ENCODE measurements at regions not wholly inside any gene's neighbourhood (a gene's known extent, or its start where the extent isn't known, plus 50 kb on each side); places are given as distances from the start of the nearest gene placed in this dataset.

- Mint-ChIP-seq H3K36me3 (ENCODE audit: low read depth) (no peaks in the 10 kb centered on the region), H3K9me3 (ENCODE audit: low read depth) (no peaks in the 10 kb centered on the region), H3K4me3 (ENCODE audit: unreplicated experiment) (no peak overlapping the region), H3K4me1 (ENCODE audit: low read depth) (peaks cover 58% of the 10 kb centered on the region), H3K27me3 (ENCODE audit: low read depth) (peaks cover 1% of the 10 kb centered on the region), H3K27ac (ENCODE audit: unreplicated experiment) (no peak overlapping the region)
- peak; percentile 57 for DNase-seq (ENCODE audit: low spot score)
- TF ChIP-seq CTCF (IDR thresholded peaks at IDR 0.05), result no peak
Observed at GRCh38 chr16:85392756-85393673, 220.1 kb upstream of the GSE1 start.

GRCh38 chr16:85393674-85394451 is 219.3 kb upstream of the GSE1 start:
- peak; percentile 86 for DNase-seq (ENCODE audit: low spot score)
- H3K36me3 Mint-ChIP-seq (ENCODE audit: low read depth), result no peaks in the 10 kb centered on the region
- H3K27ac Mint-ChIP-seq (ENCODE audit: unreplicated experiment), result no peak overlapping the region
- H3K4me3 Mint-ChIP-seq (ENCODE audit: unreplicated experiment), result no peak overlapping the region
- no peaks in the 10 kb centered on the region for H3K9me3 Mint-ChIP-seq (ENCODE audit: low read depth)
- TF ChIP-seq CTCF (IDR thresholded peaks at IDR 0.05), result peak; percentile 95
- peaks cover 58% of the 10 kb centered on the region for H3K4me1 Mint-ChIP-seq (ENCODE audit: low read depth)
- peaks cover 1% of the 10 kb centered on the region for H3K27me3 Mint-ChIP-seq (ENCODE audit: low read depth)

- Mint-ChIP-seq H3K4me1 (ENCODE audit: low read depth) (peaks cover 58% of the 10 kb centered on the region), H3K27me3 (ENCODE audit: low read depth) (no peaks in the 10 kb centered on the region), H3K9me3 (ENCODE audit: low read depth) (no peaks in the 10 kb centered on the region), H3K4me3 (ENCODE audit: unreplicated experiment) (no peak overlapping the region), H3K36me3 (ENCODE audit: low read depth) (no peaks in the 10 kb centered on the region), H3K27ac (ENCODE audit: unreplicated experiment) (peak overlapping the region; percentile 77)
- DNase-seq (ENCODE audit: low spot score), result peak; percentile 59
- TF ChIP-seq CTCF (IDR thresholded peaks at IDR 0.05), result peak; percentile 20
Observed at GRCh38 chr16:85394456-85395206, 218.5 kb upstream of the GSE1 start.

GRCh38 chr16:85395207-85395912 is 217.8 kb upstream of the GSE1 start:
- H3K27me3 Mint-ChIP-seq (ENCODE audit: low read depth), result no peaks in the 10 kb centered on the region
- peak overlapping the region; percentile 48 for H3K4me3 Mint-ChIP-seq (ENCODE audit: unreplicated experiment)
- H3K27ac Mint-ChIP-seq (ENCODE audit: unreplicated experiment), result peak overlapping the region; percentile 94
- no peaks in the 10 kb centered on the region for H3K9me3 Mint-ChIP-seq (ENCODE audit: low read depth)
- DNase-seq (ENCODE audit: low spot score), result peak; percentile 94
- H3K4me1 Mint-ChIP-seq (ENCODE audit: low read depth), result peaks cover 54% of the 10 kb centered on the region
- peak; percentile 13 for TF ChIP-seq CTCF (IDR thresholded peaks at IDR 0.05)
- H3K36me3 Mint-ChIP-seq (ENCODE audit: low read depth), result no peaks in the 10 kb centered on the region

Measured in chondrocyte (in vitro differentiated cells).